ENCODE measurements at regions not wholly inside any gene's neighbourhood (a gene's known extent, or its start where the extent isn't known, plus 50 kb on each side); places are given as distances from the start of the nearest gene placed in this dataset.
"Not testable (repeated sequence)": the region's sequence is repeated elsewhere in the genome, so short reads cannot be mapped to it uniquely, and the experiment has no call there.

- no peak for DNase-seq (ENCODE audit: low spot score)
Observed at GRCh38 chr4:120005527-120005926, 61.1 kb downstream of the MAD2L1 start.

DNA sequence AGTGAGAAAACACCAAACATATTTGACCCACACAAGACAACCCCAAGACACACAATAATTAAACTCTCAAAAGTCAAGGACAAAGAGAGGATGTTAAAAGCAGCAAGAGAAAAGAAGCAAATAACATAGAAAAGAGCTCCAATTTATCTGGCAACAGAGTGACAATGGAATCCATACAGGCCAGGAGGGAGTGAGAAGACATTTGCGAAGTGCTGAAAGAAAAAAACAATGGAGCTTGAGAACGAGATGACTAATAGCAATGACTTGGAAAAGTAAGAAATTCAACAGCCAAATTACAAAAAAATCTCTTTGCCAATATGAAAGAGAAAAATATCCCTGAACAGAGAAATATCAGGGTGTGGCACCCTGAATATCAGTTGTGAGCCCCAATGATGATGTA is 61.6 kb downstream of the MAD2L1 start:
- DNase-seq (ENCODE audit: low spot score): no peak

DNA sequence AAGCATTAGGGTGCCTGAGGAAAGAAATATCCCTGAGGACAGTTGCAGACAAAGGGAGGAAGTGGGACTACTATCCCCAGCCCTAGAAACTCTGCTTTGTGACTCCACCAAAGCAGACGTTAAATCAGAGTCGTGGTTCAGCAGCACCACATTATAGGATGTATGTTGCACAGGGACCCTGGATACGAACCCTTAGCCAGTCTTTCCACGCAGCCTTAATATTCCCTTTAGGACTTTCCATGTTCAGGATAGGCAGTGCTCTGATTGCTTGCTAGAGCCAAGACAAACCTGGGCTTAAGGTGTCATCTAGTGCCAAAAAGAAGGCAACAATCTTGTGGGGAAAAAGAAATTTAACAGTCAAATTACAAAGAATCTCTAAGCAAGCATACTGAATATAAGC is 62.6 kb downstream of the MAD2L1 start:
- DNase-seq (ENCODE audit: low spot score): no peak

DNA sequence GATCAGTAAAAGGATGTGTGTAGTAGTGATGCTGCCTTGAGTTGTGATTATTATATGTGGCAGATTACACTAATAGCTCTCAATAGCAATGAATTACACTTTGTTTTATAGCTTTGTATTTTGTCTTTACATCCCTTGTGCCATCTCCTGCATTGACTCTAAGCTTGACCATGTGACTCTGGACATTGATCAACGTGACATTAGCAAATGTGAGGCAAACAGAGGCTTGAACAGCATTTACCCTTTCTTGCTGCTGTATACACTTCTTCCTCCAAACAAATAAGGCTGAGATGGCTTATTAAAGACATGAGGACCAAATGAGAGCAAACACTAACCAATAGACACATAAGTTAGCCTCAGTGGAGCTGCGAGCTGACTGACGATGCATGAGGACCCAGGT is 63.5 kb downstream of the MAD2L1 start:
- no peak for DNase-seq (ENCODE audit: low spot score)

DNA sequence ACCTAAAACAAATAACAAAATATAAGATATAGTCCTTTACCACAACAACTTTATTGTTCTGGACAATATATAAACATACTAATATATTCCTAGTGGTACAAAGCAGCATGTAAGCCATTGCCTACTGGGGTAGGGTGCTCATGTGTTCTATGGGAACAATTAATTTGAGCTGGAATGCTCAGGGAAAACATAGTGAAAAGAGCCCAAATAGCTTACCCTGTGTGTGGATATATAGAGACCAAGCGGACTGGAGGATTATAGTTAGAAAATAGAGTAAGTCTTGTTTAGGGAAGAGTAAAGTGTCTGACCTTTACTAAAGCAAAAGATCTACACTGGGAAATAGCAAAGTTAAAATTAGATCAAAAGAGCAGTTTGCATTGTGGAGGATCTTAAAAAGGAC is 64.8 kb downstream of the MAD2L1 start:
- no peak for DNase-seq (ENCODE audit: low spot score)

DNA sequence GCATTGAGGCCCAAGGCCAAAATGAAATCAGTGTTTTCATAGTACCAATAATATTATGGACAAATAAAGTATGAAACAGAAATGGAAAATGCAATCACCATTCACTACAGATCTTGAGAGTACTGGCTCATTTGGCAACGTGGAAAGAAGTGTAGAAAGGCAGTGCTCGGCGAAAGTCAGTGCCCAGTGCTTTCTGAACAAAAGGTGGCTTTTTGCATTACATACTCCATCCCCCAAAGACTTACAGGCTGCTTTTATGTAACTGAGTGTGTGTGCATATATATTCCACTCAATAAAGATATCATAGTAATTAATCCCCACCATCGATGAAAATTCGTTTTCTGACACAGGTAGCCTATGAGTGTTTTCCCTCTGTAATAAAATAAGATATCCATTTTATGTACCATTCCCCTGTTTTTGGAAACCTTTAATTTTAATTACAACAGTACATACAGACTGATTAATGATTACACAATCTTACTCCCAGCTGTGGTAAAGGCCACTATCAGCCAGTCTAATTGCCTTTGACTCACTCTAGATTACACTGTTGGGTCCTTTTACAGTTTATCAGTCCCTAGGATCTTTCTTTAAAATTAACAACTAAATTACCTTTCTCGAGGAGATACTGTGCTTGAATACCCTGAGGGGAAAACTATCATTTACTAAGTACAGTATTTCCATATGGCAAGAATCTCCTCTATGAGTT is 65.9 kb downstream of the MAD2L1 start:
- DNase-seq (ENCODE audit: low spot score): no peak

DNA sequence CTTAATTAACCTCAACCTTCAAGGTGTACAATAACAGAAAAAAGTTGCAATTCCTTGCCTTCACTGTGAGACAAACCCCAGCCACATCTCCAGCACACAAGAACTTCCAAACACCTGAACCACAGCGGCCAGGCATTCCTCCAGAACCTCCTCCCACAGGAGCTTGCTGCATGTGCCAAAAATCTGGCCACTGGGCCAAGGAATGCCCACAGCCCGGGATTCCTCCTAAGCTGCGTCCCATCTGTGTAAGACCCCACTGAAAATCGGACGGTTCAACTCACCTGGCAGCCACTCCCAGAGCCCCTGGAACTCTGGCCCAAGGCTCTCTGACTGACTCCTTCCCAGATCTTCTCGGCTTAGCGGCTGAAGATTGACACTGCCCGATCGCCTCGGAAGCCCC is 70.6 kb downstream of the MAD2L1 start:
- not testable (repeated sequence) for DNase-seq (ENCODE audit: low spot score)

DNA sequence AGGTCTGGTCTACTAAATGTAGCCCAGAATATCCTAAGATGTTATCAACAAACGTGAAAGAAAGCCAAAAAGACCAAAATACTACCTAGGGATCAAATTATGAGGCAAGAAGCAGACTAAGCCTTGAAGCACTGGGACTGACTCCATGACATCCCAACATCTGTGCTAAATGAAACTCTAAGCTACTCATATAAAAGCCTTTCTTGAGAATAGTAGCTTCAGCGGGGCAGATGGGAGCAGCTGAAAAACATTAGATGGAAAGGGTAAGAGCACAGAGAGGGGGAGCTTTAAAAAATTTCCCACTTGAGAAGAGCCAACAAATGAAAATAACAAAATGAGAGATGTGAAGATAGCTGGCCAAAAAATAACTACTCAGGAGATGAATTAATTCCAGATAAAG is 81.7 kb downstream of the MAD2L1 start:
- no peak for DNase-seq (ENCODE audit: low spot score)

- DNase-seq (ENCODE audit: low spot score): no peak
Observed at GRCh38 chr4:119982756-119983155, 83.9 kb downstream of the MAD2L1 start.

GRCh38 chr4:119980456-119980855 is 86.2 kb downstream of the MAD2L1 start:
- no peak for DNase-seq (ENCODE audit: low spot score)

DNA sequence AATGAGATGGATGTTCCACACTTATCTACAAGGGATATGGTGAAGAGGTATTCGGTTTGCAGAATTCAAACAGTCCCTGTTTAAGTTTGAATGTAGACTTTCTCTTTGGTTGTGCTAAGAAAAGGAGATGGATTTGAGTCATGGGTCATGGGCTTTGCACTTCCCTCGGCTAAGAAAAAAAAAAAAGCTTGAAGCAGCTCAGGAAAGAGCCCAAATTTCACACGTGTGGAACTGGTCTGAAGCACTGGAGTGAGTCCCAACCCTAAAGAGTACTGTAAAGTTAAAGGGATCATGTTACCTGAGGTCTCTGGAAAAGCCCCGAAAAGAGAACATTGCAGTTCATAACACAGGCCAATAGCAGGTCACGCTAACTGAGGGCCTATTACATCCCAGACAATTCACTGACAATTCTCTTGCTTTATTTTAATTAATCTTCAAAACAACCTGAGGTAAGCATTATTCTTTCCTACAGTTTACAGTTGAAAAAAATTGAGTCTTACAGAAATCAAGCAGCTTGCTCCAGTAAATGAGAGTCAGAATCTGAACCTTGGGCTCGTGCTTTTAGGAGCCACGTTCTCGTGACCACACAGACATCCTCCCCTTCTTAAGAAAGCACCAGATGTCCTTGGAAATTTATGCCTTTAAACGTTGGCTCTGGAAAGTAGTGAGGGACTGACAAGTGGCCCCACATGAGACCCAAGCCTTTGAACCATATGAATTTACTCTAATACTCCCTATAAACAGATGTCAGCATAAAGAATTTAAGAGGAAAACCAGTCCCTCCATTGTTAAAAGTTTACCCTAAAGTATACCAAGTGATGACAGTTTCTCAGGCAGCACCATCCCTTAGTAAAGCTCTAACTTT is 89.3 kb downstream of the MAD2L1 start:
- no peak for DNase-seq (ENCODE audit: low spot score)

DNA sequence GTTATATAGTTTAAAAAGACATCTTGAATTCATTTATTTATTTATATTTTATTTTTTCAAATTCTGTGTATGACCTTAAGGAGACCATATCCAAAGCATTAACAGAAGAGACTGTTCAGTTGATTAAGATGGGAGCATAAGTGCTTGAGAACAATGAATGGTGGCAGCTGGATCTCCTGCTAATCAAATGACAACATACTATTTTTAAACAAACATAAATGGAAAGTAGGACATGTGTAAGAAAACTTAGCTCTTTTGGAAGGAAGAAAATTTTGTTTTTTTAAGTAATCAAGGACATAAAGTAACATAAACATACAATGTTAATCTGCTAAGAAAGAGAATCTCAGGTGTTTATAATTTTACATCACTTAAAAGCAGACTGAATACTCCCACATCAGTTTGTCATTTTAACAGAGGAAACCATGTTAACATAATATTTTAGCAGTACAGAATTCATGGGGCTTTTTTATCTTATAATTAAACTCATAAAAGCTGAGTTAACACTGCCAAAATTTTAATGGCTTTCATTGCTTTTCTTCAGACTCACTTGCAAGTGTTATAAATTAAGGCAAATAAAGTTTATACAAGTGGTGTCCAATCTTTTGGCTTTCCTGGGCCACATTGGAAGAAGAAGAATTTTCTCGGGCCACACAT is 95.1 kb downstream of the MAD2L1 start:
- no peak for DNase-seq (ENCODE audit: low spot score)

GRCh38 chr4:119962631-119963030 is 104.0 kb downstream of the MAD2L1 start:
- no peak for DNase-seq (ENCODE audit: low spot score)

DNA sequence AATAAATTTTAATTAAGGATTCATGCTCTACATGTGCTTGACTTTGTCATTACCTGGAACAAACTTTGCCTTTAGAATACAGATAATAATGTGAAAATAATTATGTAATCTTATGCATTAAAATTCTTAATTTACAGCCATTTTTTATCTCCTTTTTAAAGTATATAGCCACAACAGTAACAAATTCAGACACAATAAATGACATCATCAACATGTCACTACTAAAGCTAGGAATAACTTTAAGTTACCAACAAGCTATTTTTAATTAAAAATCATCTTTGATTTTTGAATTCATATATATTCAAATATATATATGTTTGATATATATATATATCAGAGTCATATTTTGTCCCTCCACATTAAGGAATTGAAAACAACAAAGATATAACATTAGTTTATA is 107.7 kb downstream of the MAD2L1 start:
- no peak for DNase-seq (ENCODE audit: low spot score)

GRCh38 chr4:119955256-119955655 is 111.4 kb downstream of the MAD2L1 start:
- DNase-seq (ENCODE audit: low spot score): no peak

GRCh38 chr4:119954487-119954886 is 112.2 kb downstream of the MAD2L1 start:
- DNase-seq (ENCODE audit: low spot score): not testable (repeated sequence)

DNA sequence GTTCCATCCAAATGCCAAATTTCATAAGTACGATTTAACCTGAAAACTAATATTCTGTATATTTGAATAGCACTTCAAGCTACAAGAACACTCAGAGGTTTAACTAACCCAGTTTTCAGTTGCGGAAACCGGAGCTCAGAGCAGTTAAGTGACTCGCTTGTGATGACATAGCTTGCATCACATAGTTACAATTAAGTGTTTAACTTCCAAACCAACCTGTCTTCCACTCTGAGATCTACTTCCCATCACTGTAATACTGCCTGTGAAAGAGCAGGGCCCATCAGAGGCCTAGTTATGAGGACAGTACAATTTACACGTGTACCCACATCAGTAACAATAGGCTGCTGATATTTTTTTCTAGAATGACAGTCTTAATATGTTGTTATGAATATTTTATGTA is 120.3 kb downstream of the MAD2L1 start:
- DNase-seq (ENCODE audit: low spot score): no peak

GRCh38 chr4:119942806-119943205 is 123.8 kb downstream of the MAD2L1 start:
- no peak for DNase-seq (ENCODE audit: low spot score)

DNA sequence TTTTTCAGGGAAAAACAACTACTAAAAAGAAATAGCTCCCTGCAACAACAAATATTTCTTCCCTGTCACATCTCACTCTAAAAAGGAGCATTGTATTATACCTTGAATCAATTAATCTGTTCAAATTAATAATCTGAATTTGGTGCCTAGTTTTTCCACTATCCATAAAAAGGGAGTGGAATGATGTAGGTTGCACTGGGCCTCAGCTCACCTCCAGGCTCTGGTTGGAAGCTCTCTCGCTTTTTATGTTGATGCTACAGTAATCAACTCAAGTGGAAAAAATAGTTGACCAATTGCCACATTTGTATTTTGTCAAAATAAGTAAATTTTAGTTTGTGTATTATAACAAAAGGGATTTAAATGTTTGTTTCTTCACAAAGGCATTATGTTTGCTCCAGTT is 126.1 kb downstream of the MAD2L1 start:
- DNase-seq (ENCODE audit: low spot score): no peak

GRCh38 chr4:119939071-119939995 is 127.3 kb downstream of the MAD2L1 start:
- DNase-seq (ENCODE audit: low spot score): no peak

- DNase-seq (ENCODE audit: low spot score): no peak
Observed at GRCh38 chr4:119937746-119938145, 128.9 kb downstream of the MAD2L1 start.

DNA sequence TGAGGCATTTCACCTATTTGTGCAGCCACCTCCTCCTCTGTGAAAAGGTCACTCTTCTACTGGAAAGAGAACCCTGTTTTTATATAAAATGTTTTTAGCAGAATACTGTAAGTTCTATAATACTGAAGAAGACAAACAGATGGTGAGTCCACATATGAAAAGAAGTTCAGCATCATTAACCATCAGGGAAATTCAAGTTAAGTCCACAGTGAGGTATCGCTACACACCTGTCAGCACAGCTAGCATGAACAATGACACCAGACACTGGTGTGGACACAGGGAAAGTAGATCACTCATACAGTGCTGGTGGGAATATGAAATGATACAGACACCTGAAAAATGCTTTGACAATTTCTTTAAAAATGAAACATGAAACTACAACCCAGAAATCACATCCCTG is 133.0 kb downstream of the MAD2L1 start:
- DNase-seq (ENCODE audit: low spot score): no peak

All from HuH-7.5 (cell line).